ENCODE measurements at regions not wholly inside any gene's neighbourhood (a gene's known extent, or its start where the extent isn't known, plus 50 kb on each side); places are given as distances from the start of the nearest gene placed in this dataset.
"Not testable (repeated sequence)": the region's sequence is repeated elsewhere in the genome, so short reads cannot be mapped to it uniquely, and the experiment has no call there.

- 56 to 67% (median 62%) methylated on average over 3 of the region's 3 CpGs for WGBS, 4 donors
- no peak for DNase-seq
- Histone ChIP-seq H3K27ac (no peak overlapping the region), H3K36me3 (replicated peaks in 1 of 2) (no peaks in the 10 kb centered on the region), H3K27me3 (no peaks in the 10 kb centered on the region), H3K4me3 (no peak overlapping the region), H3K9me3 (replicated peaks in 1 of 3) (peaks cover 0 to 10% (median 0%) of the 10 kb centered on the region in 3 donors), H3K4me1 (replicated peaks in 1 of 2) (no peaks in the 10 kb centered on the region)
- no peak for TF ChIP-seq POLR2A (IDR thresholded peaks at IDR 0.05)
- no peak for TF ChIP-seq CTCF (IDR thresholded peaks at IDR 0.05)
- intact Hi-C loops (cut with DNase I) = no loop called here
Measured at GRCh38 chr14:86331341-86331740, 801.4 kb downstream of the FLRT2 start.

GRCh38 chr14:86321151-86321550 lies 791.2 kb downstream of the FLRT2 start:
- no peak overlapping the region for H3K27ac ChIP-seq
- TF ChIP-seq CTCF (IDR thresholded peaks at IDR 0.05) (no peak), POLR2A (IDR thresholded peaks at IDR 0.05) (no peak)
- H3K27me3 ChIP-seq = no peaks in the 10 kb centered on the region
- no peak for DNase-seq
- no peaks in the 10 kb centered on the region for H3K36me3 ChIP-seq (replicated peaks in 1 of 2)
- no peaks in the 10 kb centered on the region for H3K9me3 ChIP-seq (replicated peaks in 1 of 3)
- WGBS, 4 donors = 48 to 62% (median 54%) methylated on average over 3 of the region's 3 CpGs
- no peaks in the 10 kb centered on the region for H3K4me1 ChIP-seq (replicated peaks in 1 of 2)
- intact Hi-C loops (cut with DNase I) = no loop called here
- no peak overlapping the region for H3K4me3 ChIP-seq

- H3K27me3 ChIP-seq; DNase-seq; intact Hi-C loops (cut with DNase I); H3K4me3 ChIP-seq; H3K9me3 ChIP-seq (replicated peaks in 1 of 3); H3K4me1 ChIP-seq (replicated peaks in 1 of 2); H3K27ac ChIP-seq; H3K36me3 ChIP-seq (replicated peaks in 1 of 2): not testable (repeated sequence)
- 90 to 93% (median 92%) methylated on average over 17 to 19 of the region's 19 CpGs for WGBS, 4 donors
Measured at GRCh38 chr14:86312154-86312665, 782.3 kb downstream of the FLRT2 start.

- DNase-seq = no peak
Measured at GRCh38 chr14:86311151-86311550, 781.2 kb downstream of the FLRT2 start.

More at GRCh38 chr14:86311151-86311550, 781.2 kb downstream of the FLRT2 start:
- no peaks in the 10 kb centered on the region for H3K27me3 ChIP-seq
- intact Hi-C loops (cut with DNase I) = no loop called here
- H3K4me1 ChIP-seq (replicated peaks in 1 of 2) = no peaks in the 10 kb centered on the region
- H3K4me3 ChIP-seq = no peak overlapping the region
- no peaks in the 10 kb centered on the region for H3K36me3 ChIP-seq (replicated peaks in 1 of 2)
- no peak for TF ChIP-seq CTCF (IDR thresholded peaks at IDR 0.05)
- no peak for TF ChIP-seq POLR2A (IDR thresholded peaks at IDR 0.05)
- H3K27ac ChIP-seq = no peak overlapping the region
- no peaks in the 10 kb centered on the region for H3K9me3 ChIP-seq (replicated peaks in 1 of 3)
- 56 to 77% (median 62%) methylated on average over 3 of the region's 3 CpGs for WGBS, 4 donors

Data from adrenal gland (tissue), 9 donors.